Heart left ventricle (tissue), 13 donors: ENCODE measurements at regions not wholly inside any gene's neighbourhood (a gene's known extent, or its start where the extent isn't known, plus 50 kb on each side); places are given as distances from the start of the nearest gene placed in this dataset.

ENCODE experiments used
- POLR2A ChIP-seq, 2 donors: fragments of 450-650 bp; IDR thresholded peaks; one replicate each; pipeline ENCODE4 v1.6.1; 2017; ENCODE audit warnings: antibody characterized with exemption in 2 of 2, mild to moderate bottlenecking in 2 of 2, moderate library complexity in 2 of 2
- TF ChIP-seq, protein P1 (sequence below), 12 donors: fragments of 200-600 bp; sonication (generic) in 4 of 12; IDR thresholded peaks; one replicate each; pipeline versions ENCODE4 v1.5.0 to v1.8.0; 2018 to 2022; ENCODE audit warnings: antibody characterized with exemption in 12 of 12, mild to moderate bottlenecking in 5 of 12
- donor health status: ischemic (EF 13 %, LVEDD 7.1; RV severe dilation, severe dysfunction).
- donor health status: DM: no; HTN: yes; CAD: no.
- donor health status: DM: no; HTN: no; CAD: no.
- donor health status: ischemic (EF 25% LVEDD 6.9; RV normal size, moderate dysfunction).
- donor health status: ischemic (EF 25% LVEDD 5.7; RV mildly dilated, moderate dysfunction).
- donor health status: ischemic (EF 35%, LVEDD 5.7; RV mildly dilated, moderate dysfunction).
- donor health status: nonischemic (EF 11% LVEDD 7.7; RV severe dilation, severe dysfunction).
- donor health status: DM: yes; HTN: yes; CAD: no.
- donor health status: PGD.
- donor health status: ischemic (EF 29% LVEDD 5.4; RV normal size, mild dysfunction).
- donor health status: nonischemic (EF 23%, LVEDD 6.1; RV moderate dilation, normal function).

DNA sequence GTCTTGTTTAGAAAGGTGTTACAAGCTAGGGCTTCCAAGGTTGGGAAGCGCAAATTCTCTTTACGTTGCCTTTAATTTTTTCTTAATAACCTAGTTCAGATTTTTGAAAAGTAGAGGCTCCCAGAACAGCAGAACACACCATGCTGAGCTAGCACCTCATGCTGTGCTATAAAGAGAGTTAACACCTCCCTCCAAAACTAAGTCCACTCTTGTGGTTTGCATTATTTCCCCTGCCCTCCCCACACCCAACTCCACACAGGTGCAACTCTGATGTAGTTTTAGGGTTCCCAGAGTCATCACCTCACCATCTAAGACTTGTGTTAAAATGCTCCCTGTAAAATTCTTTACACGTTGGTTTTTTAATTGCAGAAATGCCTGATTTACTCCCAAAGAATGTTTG is 459.4 kb upstream of the JARID2 start:
- TF ChIP-seq, protein P1, sequence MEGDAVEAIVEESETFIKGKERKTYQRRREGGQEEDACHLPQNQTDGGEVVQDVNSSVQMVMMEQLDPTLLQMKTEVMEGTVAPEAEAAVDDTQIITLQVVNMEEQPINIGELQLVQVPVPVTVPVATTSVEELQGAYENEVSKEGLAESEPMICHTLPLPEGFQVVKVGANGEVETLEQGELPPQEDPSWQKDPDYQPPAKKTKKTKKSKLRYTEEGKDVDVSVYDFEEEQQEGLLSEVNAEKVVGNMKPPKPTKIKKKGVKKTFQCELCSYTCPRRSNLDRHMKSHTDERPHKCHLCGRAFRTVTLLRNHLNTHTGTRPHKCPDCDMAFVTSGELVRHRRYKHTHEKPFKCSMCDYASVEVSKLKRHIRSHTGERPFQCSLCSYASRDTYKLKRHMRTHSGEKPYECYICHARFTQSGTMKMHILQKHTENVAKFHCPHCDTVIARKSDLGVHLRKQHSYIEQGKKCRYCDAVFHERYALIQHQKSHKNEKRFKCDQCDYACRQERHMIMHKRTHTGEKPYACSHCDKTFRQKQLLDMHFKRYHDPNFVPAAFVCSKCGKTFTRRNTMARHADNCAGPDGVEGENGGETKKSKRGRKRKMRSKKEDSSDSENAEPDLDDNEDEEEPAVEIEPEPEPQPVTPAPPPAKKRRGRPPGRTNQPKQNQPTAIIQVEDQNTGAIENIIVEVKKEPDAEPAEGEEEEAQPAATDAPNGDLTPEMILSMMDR (IDR thresholded peaks at IDR 0.05), result no peak
- TF ChIP-seq POLR2A (IDR thresholded peaks at IDR 0.05), result no peak
